ENCODE measurements at regions not wholly inside any gene's neighbourhood (a gene's known extent, or its start where the extent isn't known, plus 50 kb on each side); places are given as distances from the start of the nearest gene placed in this dataset.

- H3K27me3 ChIP-seq, result no peaks in the 10 kb centered on the region
- no peak for DNase-seq
- WGBS, 4 donors, result 69 to 80% (median 71%) methylated on average over 4 of the region's 4 CpGs
- H3K4me1 ChIP-seq (replicated peaks in 1 of 2), result no peaks in the 10 kb centered on the region
- no peak overlapping the region for H3K4me3 ChIP-seq
- H3K36me3 ChIP-seq (replicated peaks in 1 of 2), result no peaks in the 10 kb centered on the region
- intact Hi-C loops (cut with DNase I), result no loop called here
- TF ChIP-seq POLR2A (IDR thresholded peaks at IDR 0.05), result no peak
- TF ChIP-seq CTCF (IDR thresholded peaks at IDR 0.05), result no peak
- H3K27ac ChIP-seq, result no peak overlapping the region
- no peaks in the 10 kb centered on the region for H3K9me3 ChIP-seq (replicated peaks in 1 of 3)
These were observed 205.0 kb upstream of the FAM47C start for GRCh38 chrX:36803151-36803550.

- H3K9me3 ChIP-seq (replicated peaks in 1 of 3), result no peaks in the 10 kb centered on the region
These were observed 204.1 kb upstream of the FAM47C start for GRCh38 chrX:36804066-36804465.

GRCh38 chrX:36844857-36845256, 163.3 kb upstream of the FAM47C start:
- intact Hi-C loops (cut with DNase I), result no loop called here
- WGBS, 4 donors, result 78 to 87% (median 84%) methylated on average over 3 of the region's 3 CpGs
- no peak for TF ChIP-seq POLR2A (IDR thresholded peaks at IDR 0.05)
- TF ChIP-seq CTCF (IDR thresholded peaks at IDR 0.05), result no peak

More at GRCh38 chrX:36804066-36804465, 204.1 kb upstream of the FAM47C start:
- no peak for TF ChIP-seq POLR2A (IDR thresholded peaks at IDR 0.05)
- TF ChIP-seq CTCF (IDR thresholded peaks at IDR 0.05), result no peak
- intact Hi-C loops (cut with DNase I), result no loop called here
- Histone ChIP-seq H3K27ac (no peak overlapping the region), H3K27me3 (no peaks in the 10 kb centered on the region), H3K4me3 (no peak overlapping the region), H3K36me3 (replicated peaks in 1 of 2) (no peaks in the 10 kb centered on the region), H3K4me1 (replicated peaks in 1 of 2) (no peaks in the 10 kb centered on the region)
- no peak for DNase-seq
- 54 to 62% (median 60%) methylated on average over 6 of the region's 6 CpGs for WGBS, 4 donors

GRCh38 chrX:36847496-36847895, 160.7 kb upstream of the FAM47C start:
- 49 to 64% (median 57%) methylated on average over 4 of the region's 4 CpGs for WGBS, 4 donors
- H3K9me3 ChIP-seq (replicated peaks in 1 of 3), result no peaks in the 10 kb centered on the region
- TF ChIP-seq CTCF (IDR thresholded peaks at IDR 0.05) (no peak), POLR2A (IDR thresholded peaks at IDR 0.05) (no peak)
- no peak overlapping the region for H3K4me3 ChIP-seq
- no peak overlapping the region for H3K27ac ChIP-seq
- H3K36me3 ChIP-seq (replicated peaks in 1 of 2), result no peaks in the 10 kb centered on the region
- DNase-seq, result no peak
- H3K27me3 ChIP-seq, result peaks cover 15% of the 10 kb centered on the region
- H3K4me1 ChIP-seq (replicated peaks in 1 of 2), result no peaks in the 10 kb centered on the region
- intact Hi-C loops (cut with DNase I), result no loop called here

More at GRCh38 chrX:36844857-36845256, 163.3 kb upstream of the FAM47C start:
- no peaks in the 10 kb centered on the region for H3K9me3 ChIP-seq (replicated peaks in 1 of 3)
- no peak overlapping the region for H3K4me3 ChIP-seq
- peaks cover 4% of the 10 kb centered on the region for H3K27me3 ChIP-seq
- no peak for DNase-seq
- H3K4me1 ChIP-seq (replicated peaks in 1 of 2), result no peaks in the 10 kb centered on the region
- no peak overlapping the region for H3K27ac ChIP-seq
- H3K36me3 ChIP-seq (replicated peaks in 1 of 2), result no peaks in the 10 kb centered on the region

Data from adrenal gland (tissue), 9 donors.